GM19395 (cell line): ENCODE measurements at regions not wholly inside any gene's neighbourhood (a gene's known extent, or its start where the extent isn't known, plus 50 kb on each side); places are given as distances from the start of the nearest gene placed in this dataset.

Experiments
- ATAC-seq: cut with Tn5 transposase; IDR thresholded peaks from one replicate; pipeline ENCODE4 v1.9.1; 2021; ENCODE audit warnings: mild to moderate bottlenecking, moderate library complexity; ENCODE audit not compliant: unreplicated experiment

GRCh38 chr2:175475130-175475529 is 293.6 kb upstream of the ATP5MC3 start:
- ATAC-seq: no peak

GRCh38 chr2:175468431-175469098 is 287.1 kb upstream of the ATP5MC3 start:
- no peak for ATAC-seq

GRCh38 chr2:175465101-175465500 is 283.6 kb upstream of the ATP5MC3 start:
- ATAC-seq: no peak

GRCh38 chr2:175464311-175464670 is 282.8 kb upstream of the ATP5MC3 start:
- ATAC-seq: no peak

- no peak for ATAC-seq
These were observed 282.2 kb upstream of the ATP5MC3 start for GRCh38 chr2:175463589-175464310.

GRCh38 chr2:175463169-175463568 is 281.7 kb upstream of the ATP5MC3 start:
- ATAC-seq: no peak

- no peak for ATAC-seq
These were observed 280.7 kb upstream of the ATP5MC3 start for GRCh38 chr2:175462246-175462645.

GRCh38 chr2:175461839-175462238 is 280.3 kb upstream of the ATP5MC3 start:
- no peak for ATAC-seq

GRCh38 chr2:175457895-175458448 is 276.5 kb upstream of the ATP5MC3 start:
- ATAC-seq: no peak

- ATAC-seq: no peak
These were observed 273.5 kb upstream of the ATP5MC3 start for GRCh38 chr2:175454953-175455389.

GRCh38 chr2:175450029-175450760 is 268.7 kb upstream of the ATP5MC3 start:
- no peak for ATAC-seq

- no peak for ATAC-seq
These were observed 268.1 kb upstream of the ATP5MC3 start for GRCh38 chr2:175449616-175450015.

GRCh38 chr2:175446201-175446600 is 264.7 kb upstream of the ATP5MC3 start:
- ATAC-seq: no peak

- ATAC-seq: no peak
These were observed 263.8 kb upstream of the ATP5MC3 start for GRCh38 chr2:175445281-175445680.

GRCh38 chr2:175442441-175442840 is 260.9 kb upstream of the ATP5MC3 start:
- no peak for ATAC-seq

GRCh38 chr2:175441181-175441761 is 259.8 kb upstream of the ATP5MC3 start:
- ATAC-seq: no peak

- ATAC-seq: no peak
These were observed 257.9 kb upstream of the ATP5MC3 start for GRCh38 chr2:175439416-175439815.

- ATAC-seq: no peak
These were observed 255.7 kb upstream of the ATP5MC3 start for GRCh38 chr2:175437167-175437566.

- ATAC-seq: no peak
These were observed 254.6 kb upstream of the ATP5MC3 start for GRCh38 chr2:175436076-175436475.

GRCh38 chr2:175435012-175435411 is 253.5 kb upstream of the ATP5MC3 start:
- no peak for ATAC-seq

- ATAC-seq: no peak
These were observed 251.3 kb upstream of the ATP5MC3 start for GRCh38 chr2:175432793-175433192.
